GM12878 (cell line): ENCODE measurements at regions not wholly inside any gene's neighbourhood (a gene's known extent, or its start where the extent isn't known, plus 50 kb on each side); places are given as distances from the start of the nearest gene placed in this dataset.
A peak's percentile ranks its signal among the peaks of the same experiment; 100 is the strongest.

Experiments
- BCL11A ChIP-seq: IDR thresholded peaks from 2 replicates; pipeline ENCODE4 v1.6.1; 2011; ENCODE audit warnings: low read depth, low read length
- FOXM1 ChIP-seq: IDR thresholded peaks from 2 replicates; pipeline ENCODE4 v1.6.1; 2012; ENCODE audit warnings: low read depth, mild to moderate bottlenecking, inconsistent platforms, low read length, moderate library complexity
- MYB ChIP-seq: fragments of 150-350 bp; IDR thresholded peaks from 2 replicates; pipeline ENCODE4 v1.6.1; 2014; ENCODE audit warnings: mild to moderate bottlenecking, low read depth, low read length, borderline replicate concordance
- MYC ChIP-seq: IDR thresholded peaks from 2 replicates; pipeline ENCODE4 v1.6.1; 2011; ENCODE audit warnings: mild to moderate bottlenecking, low read length, moderate library complexity, inconsistent platforms; ENCODE audit not compliant: insufficient read depth, insufficient replicate concordance, insufficient read length, severe bottlenecking
- NR2C2 ChIP-seq: IDR thresholded peaks from 2 replicates; pipeline ENCODE4 v1.6.1; 2011; ENCODE audit warnings: borderline replicate concordance, low read depth; ENCODE audit not compliant: control insufficient read depth, insufficient read length
- RAD21 ChIP-seq: IDR thresholded peaks from 2 replicates; pipeline ENCODE4 v1.6.1; 2011; ENCODE audit warnings: mild to moderate bottlenecking, low read depth, low read length, moderate library complexity; ENCODE audit not compliant: insufficient read depth
- SMC3 ChIP-seq: IDR thresholded peaks from 2 replicates; pipeline ENCODE4 v1.6.1; 2011; ENCODE audit warnings: low read length, improper control_type of control experiment, borderline replicate concordance
- YY1 ChIP-seq: IDR thresholded peaks from 2 replicates; pipeline ENCODE4 v1.6.1; 2011; ENCODE audit warnings: low read depth, mild to moderate bottlenecking, low read length
- TF ChIP-seq, protein P1 (sequence below): fragments of 450-650 bp; IDR thresholded peaks from 2 replicates; pipeline ENCODE4 v1.6.1; 2018; ENCODE audit warnings: mild to moderate bottlenecking, low read depth, moderate library complexity; ENCODE audit not compliant: partially characterized antibody

DNA sequence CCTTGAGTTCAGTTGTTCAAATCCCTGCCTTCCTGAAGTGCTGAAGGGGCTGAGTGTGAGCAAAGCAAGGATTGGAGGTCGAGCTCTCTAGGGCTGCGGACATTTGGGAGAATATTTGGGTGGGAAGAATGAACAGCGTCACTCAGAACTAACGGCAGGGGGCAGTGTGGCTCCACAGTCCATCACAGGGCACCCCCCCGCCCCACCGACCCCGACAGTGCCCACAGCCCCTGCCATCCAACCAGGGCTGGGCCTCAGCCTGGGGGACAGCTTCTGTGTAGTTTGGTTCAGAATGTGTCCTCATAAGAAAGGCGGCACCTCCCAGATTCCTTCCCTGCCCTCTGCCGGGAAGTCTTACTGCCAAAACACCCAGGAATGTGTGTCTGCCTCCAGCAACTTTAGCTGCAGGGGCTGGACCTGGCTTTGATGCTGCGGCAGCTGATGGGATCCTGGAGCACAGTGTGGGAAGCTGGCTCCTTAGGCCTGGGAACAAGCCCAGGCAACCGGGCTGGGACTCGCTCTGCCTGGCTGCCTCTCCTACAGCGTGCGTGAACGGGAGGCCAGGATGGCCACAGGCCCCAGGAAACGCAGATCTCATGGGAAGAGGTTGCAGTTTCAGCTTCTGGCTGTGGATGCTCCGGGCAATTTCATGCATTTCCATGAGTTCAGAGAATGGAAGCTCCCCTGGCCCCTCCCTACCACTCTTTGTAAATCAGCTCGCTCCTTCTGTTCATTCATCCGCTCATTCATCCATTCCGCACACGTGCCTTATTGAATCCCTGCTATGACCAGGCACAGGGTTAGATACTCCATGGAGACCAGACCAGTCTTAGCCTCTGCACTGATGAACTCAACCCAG is 104.9 kb upstream of the TMPRSS2 start (continued):
- TF ChIP-seq, protein P1, sequence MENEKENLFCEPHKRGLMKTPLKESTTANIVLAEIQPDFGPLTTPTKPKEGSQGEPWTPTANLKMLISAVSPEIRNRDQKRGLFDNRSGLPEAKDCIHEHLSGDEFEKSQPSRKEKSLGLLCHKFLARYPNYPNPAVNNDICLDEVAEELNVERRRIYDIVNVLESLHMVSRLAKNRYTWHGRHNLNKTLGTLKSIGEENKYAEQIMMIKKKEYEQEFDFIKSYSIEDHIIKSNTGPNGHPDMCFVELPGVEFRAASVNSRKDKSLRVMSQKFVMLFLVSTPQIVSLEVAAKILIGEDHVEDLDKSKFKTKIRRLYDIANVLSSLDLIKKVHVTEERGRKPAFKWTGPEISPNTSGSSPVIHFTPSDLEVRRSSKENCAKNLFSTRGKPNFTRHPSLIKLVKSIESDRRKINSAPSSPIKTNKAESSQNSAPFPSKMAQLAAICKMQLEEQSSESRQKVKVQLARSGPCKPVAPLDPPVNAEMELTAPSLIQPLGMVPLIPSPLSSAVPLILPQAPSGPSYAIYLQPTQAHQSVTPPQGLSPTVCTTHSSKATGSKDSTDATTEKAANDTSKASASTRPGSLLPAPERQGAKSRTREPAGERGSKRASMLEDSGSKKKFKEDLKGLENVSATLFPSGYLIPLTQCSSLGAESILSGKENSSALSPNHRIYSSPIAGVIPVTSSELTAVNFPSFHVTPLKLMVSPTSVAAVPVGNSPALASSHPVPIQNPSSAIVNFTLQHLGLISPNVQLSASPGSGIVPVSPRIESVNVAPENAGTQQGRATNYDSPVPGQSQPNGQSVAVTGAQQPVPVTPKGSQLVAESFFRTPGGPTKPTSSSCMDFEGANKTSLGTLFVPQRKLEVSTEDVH: no peak
- TF ChIP-seq SMC3 (peak; percentile 45; the same call in 1 of the 2 replicates), MYB (no peak), NR2C2 (no peak), MYC (no peak), BCL11A (no peak), YY1 (0 out of 2 replicates have a peak, but pooled peaks have one; percentile 11), RAD21 (peak; percentile 49), FOXM1 (no peak)
